Hepatocyte (in vitro differentiated cells): ENCODE measurements at regions not wholly inside any gene's neighbourhood (a gene's known extent, or its start where the extent isn't known, plus 50 kb on each side); places are given as distances from the start of the nearest gene placed in this dataset.

Experiments used
- EZH2 ChIP-seq: fragments of 200-600 bp; sonication (generic); IDR thresholded peaks from 2 replicates; pipeline ENCODE4 v1.6.1; 2016; ENCODE audit warnings: antibody characterized with exemption, mild to moderate bottlenecking, borderline replicate concordance
- TF ChIP-seq, protein P1 (sequence below): fragments of 200-600 bp; sonication (generic); IDR thresholded peaks from 2 replicates; pipeline ENCODE4 v1.5.1; 2016; ENCODE audit warnings: antibody characterized with exemption, mild to moderate bottlenecking; ENCODE audit not compliant: poor library complexity

DNA sequence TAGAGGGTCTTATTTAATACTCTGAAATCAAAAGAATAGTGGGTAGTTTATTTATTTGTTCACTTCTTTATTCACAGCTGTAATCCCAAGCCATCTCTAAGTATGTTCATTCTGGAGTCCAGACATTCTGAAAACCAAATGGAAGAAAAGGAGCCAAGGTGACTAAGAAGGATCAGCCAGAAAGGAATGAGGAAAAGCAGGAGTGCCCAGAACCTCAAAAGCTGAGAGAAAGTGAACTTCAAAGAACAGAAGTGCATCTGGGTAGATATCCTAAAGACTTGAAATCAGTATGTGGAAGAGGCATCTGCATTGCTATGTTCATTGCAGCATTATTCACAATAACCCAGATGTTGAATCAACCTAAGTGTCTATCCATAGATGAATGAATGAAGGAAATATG lies 94.8 kb downstream of the VIP start:
- TF ChIP-seq, protein P1, sequence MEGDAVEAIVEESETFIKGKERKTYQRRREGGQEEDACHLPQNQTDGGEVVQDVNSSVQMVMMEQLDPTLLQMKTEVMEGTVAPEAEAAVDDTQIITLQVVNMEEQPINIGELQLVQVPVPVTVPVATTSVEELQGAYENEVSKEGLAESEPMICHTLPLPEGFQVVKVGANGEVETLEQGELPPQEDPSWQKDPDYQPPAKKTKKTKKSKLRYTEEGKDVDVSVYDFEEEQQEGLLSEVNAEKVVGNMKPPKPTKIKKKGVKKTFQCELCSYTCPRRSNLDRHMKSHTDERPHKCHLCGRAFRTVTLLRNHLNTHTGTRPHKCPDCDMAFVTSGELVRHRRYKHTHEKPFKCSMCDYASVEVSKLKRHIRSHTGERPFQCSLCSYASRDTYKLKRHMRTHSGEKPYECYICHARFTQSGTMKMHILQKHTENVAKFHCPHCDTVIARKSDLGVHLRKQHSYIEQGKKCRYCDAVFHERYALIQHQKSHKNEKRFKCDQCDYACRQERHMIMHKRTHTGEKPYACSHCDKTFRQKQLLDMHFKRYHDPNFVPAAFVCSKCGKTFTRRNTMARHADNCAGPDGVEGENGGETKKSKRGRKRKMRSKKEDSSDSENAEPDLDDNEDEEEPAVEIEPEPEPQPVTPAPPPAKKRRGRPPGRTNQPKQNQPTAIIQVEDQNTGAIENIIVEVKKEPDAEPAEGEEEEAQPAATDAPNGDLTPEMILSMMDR = no peak
- no peak for TF ChIP-seq EZH2
